Thyroid gland (tissue), 4 donors: ENCODE measurements at regions not wholly inside any gene's neighbourhood (a gene's known extent, or its start where the extent isn't known, plus 50 kb on each side); places are given as distances from the start of the nearest gene placed in this dataset.

Experiments
- CTCF ChIP-seq, 6 experiments: fragments of 200-600 bp in 3 of 6; fragments of 450-650 bp in 3 of 6; sonication (generic) in 3 of 6; IDR thresholded peaks; one replicate each; pipeline ENCODE4 v1.5.1; 2016 to 2019; ENCODE audit warnings: antibody characterized with exemption in 6 of 6, mild to moderate bottlenecking in 2 of 6, inconsistent platforms in 1 of 6, moderate library complexity in 1 of 6
- POLR2A ChIP-seq, 2 donors: fragments of 450-650 bp; IDR thresholded peaks; one replicate each; pipeline ENCODE4 v1.6.1; 2017; ENCODE audit warnings: antibody characterized with exemption in 2 of 2, mild to moderate bottlenecking in 2 of 2, moderate library complexity in 1 of 2

GRCh38 chr2:154556146-154556545 lies 142.3 kb upstream of the KCNJ3 start:
- TF ChIP-seq CTCF (IDR thresholded peaks at IDR 0.05) (no peak), POLR2A (IDR thresholded peaks at IDR 0.05) (no peak)
